ENCODE measurements at regions not wholly inside any gene's neighbourhood (a gene's known extent, or its start where the extent isn't known, plus 50 kb on each side); places are given as distances from the start of the nearest gene placed in this dataset.

DNA sequence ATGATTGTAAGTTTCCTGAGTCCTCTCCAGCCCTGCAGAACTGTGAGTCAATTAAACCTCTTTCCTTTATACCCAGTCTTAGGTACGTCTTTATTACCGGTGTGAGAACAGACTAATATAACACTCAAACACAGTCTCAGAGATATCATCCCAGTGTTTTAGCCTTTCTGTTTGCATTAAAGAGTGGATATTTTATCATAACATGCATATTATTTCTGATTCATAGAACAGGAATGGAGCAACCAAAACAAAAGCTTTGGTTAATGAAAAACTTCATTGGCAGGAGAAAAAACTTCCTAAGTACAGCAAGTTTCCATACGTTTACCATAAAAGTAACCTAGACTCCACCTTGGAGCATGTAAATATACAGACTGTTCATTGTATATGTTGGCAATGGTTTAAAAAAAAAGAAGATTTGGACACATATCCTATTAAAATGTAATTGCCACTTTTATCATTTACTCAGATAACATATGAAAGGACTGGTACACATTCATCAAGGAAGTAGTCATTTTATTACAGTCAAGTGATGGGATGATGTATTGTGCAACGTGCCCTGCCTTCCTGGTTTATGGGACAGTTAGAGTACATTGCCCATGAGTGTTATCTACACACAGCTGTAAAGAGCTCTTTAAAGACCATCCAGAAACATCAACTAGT, 144.8 kb downstream of the ETS2 start:
- TF ChIP-seq, protein P1, sequence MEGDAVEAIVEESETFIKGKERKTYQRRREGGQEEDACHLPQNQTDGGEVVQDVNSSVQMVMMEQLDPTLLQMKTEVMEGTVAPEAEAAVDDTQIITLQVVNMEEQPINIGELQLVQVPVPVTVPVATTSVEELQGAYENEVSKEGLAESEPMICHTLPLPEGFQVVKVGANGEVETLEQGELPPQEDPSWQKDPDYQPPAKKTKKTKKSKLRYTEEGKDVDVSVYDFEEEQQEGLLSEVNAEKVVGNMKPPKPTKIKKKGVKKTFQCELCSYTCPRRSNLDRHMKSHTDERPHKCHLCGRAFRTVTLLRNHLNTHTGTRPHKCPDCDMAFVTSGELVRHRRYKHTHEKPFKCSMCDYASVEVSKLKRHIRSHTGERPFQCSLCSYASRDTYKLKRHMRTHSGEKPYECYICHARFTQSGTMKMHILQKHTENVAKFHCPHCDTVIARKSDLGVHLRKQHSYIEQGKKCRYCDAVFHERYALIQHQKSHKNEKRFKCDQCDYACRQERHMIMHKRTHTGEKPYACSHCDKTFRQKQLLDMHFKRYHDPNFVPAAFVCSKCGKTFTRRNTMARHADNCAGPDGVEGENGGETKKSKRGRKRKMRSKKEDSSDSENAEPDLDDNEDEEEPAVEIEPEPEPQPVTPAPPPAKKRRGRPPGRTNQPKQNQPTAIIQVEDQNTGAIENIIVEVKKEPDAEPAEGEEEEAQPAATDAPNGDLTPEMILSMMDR (IDR thresholded peaks at IDR 0.05) = no peak
- no peak for TF ChIP-seq POLR2A (IDR thresholded peaks at IDR 0.05)

Data from lower leg skin (tissue), 3 donors.